ENCODE measurements at regions not wholly inside any gene's neighbourhood (a gene's known extent, or its start where the extent isn't known, plus 50 kb on each side); places are given as distances from the start of the nearest gene placed in this dataset.

DNA sequence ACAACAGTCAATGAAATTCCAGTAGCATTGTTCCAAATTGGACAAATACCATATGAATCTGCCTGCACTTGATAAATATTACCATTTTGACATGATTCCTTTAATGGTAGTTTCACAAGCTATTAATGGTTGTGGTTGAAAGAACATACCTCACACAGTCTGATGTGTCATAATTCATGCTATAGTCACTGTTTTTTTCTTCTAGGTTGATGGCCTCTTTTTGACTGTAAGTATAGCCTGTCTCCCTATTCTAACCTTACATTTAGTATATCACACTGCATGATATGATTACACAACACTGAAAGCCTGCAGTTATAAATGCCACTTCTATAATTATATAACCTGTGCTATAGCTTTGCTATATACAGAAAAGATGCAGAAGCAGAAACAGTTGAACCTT lies 834.1 kb downstream of the NSUN3 start:
- TF ChIP-seq CREB1 (CRISPR knock-in tag; IDR thresholded peaks at IDR 0.05) = no peak
- TF ChIP-seq NFYB (CRISPR knock-in tag; conservative IDR thresholded peaks at IDR 0.05; ENCODE audit: low read depth) = no peak
- no peak for TF ChIP-seq CTCF (IDR thresholded peaks at IDR 0.05)
- TF ChIP-seq, protein P1, sequence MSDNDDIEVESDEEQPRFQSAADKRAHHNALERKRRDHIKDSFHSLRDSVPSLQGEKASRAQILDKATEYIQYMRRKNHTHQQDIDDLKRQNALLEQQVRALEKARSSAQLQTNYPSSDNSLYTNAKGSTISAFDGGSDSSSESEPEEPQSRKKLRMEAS (CRISPR knock-in tag; IDR thresholded peaks at IDR 0.05) = no peak
- TF ChIP-seq MLX (CRISPR knock-in tag; IDR thresholded peaks at IDR 0.05) = no peak

Measured in WTC11 (cell line).